GM18519 (cell line): ENCODE measurements at regions not wholly inside any gene's neighbourhood (a gene's known extent, or its start where the extent isn't known, plus 50 kb on each side); places are given as distances from the start of the nearest gene placed in this dataset.
A peak's percentile ranks its signal among the peaks of the same experiment; 100 is the strongest.
"Not testable (repeated sequence)": the region's sequence is repeated elsewhere in the genome, so short reads cannot be mapped to it uniquely, and the experiment has no call there.

Experiments used
- ATAC-seq: cut with Tn5 transposase; IDR thresholded peaks from one replicate; pipeline ENCODE4 v1.9.1; 2021; ENCODE audit warnings: mild to moderate bottlenecking, moderate library complexity; ENCODE audit not compliant: unreplicated experiment, low FRiP score

DNA sequence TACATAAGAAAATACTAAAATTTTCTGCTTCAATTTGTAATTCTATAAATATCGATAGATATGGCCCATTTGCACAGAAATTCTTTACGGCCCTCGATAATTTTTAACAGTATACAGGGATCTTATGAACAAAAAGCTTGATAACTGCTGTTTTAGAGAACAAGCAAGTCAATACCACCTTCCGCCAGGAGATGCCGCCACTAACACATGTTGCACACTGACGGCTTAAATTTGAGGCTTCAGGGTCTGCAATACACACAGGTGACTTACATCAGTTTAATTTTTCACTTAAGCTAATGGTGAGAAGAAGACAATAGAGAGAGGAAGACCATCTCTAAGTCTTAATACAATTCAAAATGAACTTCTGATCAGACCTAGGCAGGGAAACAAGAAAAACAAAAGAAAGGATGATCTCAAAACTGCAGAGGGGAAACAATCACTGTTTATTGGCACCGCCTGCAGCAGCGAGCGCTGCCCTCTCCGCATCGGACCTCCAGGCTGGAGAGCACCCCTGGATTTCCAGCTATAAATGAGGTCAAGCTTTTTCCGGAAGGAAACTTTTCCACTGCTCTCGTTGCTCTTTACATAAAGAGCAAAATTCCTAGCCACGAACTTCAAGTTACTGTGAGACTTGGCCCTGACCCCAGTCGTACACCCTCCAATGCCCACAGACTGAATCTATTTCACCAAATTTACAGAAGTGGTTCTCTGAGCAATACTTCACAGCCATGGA is 53.9 kb downstream of the OTOR start:
- ATAC-seq: peak; percentile 63

DNA sequence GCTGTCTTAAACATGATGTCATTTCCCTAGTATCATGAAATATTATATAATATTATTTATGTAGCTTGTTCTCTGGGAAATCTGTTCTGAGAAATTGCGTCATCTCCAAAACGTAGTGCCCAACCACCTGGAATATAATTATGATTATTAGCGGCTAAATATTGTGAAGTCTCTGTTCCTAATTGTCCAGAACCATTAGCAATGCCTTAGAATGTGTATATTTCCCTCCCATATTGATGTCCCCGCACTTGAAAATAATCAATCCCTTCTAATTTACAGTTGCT is 54.4 kb downstream of the OTOR start:
- ATAC-seq: no peak

DNA sequence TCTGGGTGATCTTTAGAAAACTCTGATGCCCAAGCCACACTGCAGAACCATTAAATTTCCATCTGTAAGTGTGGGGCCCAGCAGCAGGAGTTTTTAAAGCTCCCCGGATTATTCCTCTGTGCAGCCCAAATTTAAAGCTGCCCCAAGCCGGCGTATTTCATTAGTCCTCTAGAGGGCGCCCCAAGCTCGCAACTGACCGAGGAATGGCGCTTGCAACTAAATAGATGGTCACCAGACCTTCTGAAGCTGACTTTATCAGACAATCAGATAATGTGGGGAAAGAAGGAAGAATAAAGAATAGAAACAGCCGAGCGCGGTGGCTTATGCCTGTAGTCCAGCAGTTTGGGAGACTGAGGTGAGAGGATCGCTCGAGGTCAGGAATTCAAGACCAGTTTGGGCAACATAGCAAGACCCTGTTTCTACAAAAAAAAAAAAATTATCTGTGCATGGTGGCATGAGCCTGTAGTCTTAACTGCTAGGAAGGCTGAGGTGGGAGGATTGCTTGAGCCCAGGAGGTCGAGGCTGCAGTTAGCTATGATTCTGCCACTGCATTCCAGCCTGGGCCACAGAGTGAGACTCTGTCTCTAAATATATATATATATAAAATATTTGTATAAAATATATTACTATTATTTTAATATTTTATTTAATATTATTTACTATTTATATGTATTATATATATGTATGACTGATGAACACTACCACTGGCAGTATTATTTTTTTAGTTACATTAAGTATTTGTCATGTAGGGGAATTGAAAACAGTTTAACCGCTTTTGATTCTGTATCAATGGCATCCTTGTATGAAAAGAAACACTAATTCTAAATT is 56.0 kb downstream of the OTOR start:
- no peak for ATAC-seq

DNA sequence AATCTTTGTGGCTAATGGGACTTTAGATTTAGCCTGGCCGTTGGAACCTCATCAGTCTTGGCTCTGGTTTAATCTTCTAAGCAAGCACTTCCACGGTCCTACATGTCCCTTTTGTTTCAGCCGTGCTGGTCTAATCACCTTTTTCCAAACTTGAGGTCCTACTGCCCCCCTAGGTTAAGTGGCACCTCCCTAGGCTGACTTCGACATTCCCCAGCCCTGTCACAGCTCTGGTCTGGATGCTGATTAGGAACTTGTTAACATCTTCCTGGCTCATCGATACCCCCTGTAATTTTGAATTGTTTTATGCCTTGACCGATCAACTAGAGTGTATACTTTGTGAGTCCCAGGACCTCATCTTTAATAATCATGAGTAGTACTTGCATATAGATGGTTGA is 56.6 kb downstream of the OTOR start:
- ATAC-seq: no peak

DNA sequence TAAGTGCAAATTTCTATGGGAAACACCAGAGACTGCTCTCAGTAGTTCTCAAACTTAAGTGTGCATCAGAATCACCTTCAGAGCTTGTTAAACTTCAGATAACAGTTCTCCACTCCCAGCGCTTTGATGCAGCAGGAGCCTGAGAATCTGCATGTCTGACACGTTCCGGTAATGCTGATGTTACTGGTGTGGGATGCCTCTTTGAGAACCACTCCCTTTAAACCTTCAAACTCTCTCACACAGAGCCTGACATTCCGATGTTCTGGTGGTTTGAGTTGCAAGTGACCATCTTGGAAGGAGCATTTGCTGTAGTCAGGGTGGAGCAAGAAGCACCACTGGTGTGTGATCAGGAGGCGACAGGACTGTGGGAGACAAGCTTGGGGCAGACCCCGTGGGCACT is 57.9 kb downstream of the OTOR start:
- no peak for ATAC-seq

DNA sequence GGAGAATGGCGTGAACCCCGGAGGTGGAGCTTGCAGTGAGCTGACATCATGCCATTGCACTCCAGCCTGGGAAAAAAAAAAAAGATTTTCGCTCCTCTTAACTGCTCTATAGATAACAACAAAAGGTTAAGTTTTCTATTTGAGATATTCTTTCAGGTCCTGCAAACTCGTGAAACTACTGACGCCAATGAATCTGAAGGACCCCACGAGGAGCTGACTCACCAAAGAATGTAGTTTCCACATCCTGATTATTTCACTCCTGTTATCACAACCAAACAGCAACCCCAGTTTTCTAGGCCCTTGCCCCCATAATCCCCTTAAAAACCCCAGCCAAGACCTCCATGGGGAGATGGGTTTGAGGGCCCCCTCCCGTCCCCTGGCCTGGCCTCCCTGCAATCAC is 58.7 kb downstream of the OTOR start:
- no peak for ATAC-seq

DNA sequence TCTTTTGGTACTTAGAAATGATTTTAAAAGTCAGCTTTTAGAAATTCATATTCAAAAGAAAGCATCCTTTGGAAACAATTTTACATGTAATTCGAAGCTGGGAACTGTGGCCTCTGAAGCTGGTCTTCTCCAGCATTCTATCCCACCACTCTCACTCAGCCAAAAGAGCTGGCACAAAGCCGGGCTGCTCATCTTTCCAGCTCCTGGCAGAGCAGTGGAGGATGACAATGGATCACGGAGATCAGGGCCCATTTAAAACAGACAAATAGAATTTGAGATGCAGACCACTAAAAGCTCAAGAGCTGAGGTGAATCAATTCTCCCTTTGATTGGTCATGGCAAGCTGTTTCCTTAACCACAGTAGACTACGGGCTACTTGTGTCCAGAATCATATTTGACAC is 60.6 kb downstream of the OTOR start:
- ATAC-seq: no peak

DNA sequence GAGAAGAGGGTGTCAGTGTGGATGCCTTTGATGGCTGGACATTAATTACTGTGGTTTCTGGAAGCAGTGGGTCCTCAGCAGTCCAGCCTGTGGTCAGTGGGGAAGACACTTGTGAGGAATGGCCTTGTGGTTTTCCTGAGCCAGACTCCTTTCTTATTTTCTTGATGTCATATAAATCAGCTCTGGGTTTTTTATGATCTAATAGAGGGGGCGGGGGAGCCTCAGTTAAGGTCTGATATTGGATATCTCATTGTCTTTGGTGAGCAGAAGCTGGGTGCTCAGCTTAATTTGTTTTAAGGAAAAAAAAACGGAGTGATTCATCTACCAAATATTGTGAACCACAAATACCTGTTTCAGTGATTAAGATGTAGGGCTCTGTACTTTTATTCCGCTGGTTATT is 62.1 kb downstream of the OTOR start:
- ATAC-seq: no peak

DNA sequence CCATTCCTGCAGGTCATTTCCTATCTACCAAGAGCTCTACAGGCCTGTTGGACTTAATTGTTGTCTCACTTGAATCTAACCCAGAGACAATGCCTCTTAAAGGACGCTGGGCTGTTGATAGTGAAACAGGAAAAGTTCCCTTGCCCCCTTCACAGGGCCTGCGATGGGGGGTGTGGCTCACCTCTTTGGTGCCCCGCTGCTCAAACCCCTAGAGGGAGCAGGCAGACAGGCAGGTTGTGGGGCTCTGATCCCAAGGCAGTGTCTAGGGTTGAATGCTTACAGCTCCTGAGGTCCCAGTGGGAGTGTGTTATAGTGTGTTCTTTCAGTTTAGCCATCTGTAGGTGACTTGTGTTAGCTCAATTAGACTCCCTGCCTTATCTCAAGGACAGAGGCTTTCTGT is 68.0 kb downstream of the OTOR start:
- no peak for ATAC-seq

DNA sequence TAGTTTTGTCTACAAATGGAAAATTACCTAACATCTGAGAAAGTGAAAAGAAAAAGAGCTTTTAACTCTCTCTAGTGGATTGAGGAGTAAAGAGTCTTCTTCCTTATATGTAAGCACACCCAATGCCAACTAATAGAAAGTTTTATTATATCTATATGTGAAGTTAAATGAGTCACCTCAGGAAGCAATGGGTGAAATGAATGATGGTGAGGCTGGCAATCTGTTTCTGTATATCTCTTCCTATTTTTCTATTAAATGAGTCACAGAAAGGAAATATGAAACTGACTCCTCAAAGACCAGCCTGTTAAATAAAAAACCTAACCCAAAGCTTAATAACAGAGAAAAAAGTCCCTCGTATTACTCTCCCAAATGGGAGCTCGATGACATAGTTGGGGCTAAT is 71.3 kb downstream of the OTOR start:
- ATAC-seq: no peak

DNA sequence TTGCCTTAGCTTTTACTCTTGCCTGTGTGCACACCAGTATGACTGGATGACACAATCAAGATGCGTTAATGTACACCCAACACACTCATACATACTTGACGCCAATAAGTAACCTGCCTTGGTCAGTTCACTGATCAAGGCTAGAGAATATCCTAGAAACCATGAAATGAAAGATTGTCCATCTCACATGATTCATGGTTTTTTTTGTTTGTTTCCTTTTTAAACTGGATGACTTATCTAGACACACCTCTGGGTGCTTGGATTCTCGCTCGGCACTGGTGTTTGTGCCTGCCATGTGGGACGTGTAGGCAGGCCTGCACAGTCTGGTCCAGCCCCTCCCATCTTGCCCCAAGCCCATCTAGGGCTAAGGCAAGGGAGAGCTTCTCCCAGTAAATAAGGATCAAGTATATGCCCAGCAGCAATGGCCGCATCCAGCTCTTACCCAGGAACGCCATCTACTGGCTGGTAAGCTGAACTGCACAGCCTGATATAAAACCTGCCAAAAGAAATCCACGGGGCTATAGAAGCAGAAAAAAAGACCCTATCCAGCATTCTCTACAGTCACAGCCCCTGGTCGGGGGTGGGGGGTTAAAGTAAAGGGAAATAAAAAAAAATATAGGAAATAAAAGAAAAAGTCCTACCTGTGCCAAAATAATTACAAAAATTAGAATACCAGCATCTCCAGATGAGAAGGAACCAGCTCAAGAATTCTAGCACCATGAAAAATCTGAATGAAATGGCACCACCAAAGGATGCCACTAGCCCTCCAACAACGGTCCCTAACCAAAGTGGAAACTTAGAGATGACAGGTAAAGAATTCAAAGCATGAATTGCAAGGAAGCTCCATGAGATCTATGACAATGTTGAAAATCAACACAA is 73.3 kb downstream of the OTOR start:
- ATAC-seq: peak; percentile 62

DNA sequence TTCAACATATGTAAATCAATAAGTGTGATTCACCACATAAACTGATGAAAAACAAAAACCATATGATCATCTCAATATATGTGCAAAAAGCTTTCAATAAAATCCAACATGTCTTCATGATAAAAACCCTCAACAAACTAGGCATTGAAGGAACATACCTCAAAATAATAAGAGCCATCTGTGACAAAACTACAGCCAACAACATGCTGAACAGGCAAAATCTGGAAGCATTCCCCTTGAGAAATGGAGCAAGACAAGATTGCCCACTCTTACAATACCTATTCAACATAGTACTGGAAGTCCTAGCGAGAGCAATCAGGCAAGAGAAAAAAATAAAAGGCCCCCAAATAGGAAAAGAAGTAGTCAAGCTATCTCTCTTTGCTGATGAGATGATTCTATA is 76.5 kb downstream of the OTOR start:
- ATAC-seq: no peak

DNA sequence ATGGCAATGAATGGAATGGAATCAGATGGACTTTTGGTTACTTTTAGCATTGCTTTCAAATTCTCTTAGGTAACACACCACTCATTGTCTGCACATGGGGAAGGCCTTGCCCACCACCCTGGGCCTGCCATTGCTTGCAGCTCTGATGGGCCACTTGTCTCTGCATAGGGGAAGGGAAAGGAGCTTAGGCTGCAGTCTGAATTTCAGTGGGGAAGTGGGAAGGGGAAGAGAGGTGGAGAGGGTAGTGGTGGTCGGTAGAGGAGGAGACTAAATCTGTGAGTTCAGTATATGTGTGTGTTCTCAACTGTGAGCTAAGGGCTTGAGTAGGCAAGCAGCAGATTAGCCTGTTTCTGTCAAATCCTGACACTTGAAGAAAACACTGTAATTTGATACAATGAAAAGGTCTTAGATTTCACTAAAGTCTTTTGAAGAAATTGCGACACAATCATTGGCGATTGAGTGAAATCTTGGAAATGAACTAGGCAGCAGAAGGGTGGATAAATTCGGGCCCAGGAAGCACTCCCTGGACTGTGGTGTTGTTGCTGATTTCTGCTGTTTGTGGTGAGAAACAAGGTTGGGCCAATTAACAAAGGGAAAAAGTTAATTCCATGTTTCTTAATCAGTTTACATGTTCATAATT is 80.6 kb downstream of the OTOR start:
- no peak for ATAC-seq

DNA sequence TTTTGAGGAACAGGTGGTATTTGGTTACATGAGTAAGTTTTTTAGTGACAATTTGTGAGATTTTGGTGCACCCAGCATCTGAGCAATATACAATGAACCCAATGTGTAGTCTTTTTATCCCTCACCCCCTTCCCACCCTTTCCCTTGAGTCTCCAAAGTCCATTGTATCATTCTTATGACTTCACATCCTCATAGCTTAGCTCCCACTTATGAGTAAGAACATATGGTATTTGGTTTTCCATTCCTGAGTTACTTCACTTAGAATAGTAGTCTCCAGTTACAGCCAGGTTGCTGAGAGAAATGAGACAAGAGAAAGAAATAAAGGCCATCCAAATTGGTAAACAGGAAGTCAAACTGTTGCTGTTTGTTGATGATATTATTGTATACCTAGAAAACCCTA is 87.5 kb downstream of the OTOR start:
- ATAC-seq: not testable (repeated sequence)

DNA sequence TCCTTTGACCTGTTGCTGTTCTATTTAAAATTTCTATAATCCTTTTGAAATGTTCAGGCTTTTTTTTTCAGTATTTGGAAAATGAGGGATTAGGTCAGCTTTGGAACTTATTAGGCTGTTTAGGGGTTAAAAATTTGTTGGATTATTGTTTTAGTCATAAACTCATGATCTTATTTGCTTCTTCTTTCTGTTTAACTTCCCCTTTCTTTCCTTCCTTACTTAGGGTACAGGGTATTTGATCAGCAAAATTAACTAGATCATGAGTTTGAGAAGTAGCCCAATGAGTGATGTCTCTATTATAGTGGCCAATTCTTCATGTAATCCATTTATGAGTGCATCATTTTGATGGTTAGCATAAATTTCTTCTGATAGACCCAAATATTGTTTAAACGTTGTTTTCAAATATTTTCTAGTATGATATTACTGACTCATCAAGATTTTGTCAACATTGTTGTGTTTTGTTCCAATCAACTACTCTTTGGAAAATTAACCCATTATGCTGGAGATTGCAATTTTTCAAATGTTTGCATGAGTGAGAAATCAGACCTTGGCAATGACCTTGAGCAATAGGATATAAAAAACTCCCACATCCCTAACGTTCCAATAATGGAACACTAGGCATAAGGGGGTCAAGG is 94.4 kb downstream of the OTOR start:
- no peak for ATAC-seq

DNA sequence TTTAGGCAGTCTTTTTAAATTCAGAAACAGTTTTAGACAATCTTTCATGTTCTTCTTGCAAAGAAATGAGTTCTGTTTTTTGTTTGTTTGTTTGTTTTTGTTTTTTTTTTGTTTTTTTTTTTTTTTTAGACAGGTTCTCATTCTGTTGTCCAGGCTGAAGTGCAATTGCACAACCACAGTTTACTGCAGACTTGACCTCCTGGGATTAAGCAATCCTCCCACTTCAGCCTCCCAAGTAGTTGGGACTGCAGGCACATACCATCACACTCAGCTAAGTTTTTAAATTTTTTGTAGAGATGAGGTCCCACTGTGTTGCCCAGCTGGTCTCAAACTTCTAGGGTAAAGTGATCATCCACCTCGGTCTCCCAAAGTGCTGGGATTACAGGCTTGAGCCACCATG is 96.2 kb downstream of the OTOR start:
- ATAC-seq: no peak

DNA sequence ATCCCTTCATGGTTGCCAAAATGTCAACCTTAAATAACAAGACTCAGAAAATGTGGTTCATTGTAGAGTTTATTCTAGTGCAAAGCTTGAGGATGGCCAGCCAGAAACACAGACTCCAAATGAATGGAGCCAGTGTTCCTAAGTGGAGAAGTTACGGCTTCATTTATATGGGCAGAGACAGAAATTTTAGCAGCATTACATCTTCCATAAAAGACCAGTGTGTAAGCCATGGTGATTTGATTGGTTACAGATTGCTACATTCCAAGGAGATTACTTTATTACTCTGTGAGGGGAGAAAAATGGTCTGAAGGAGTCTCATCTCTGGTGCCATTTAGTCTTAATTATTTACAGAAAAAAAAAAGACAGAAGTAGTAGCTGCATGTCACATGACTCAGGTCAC is 97.8 kb downstream of the OTOR start:
- ATAC-seq: no peak

DNA sequence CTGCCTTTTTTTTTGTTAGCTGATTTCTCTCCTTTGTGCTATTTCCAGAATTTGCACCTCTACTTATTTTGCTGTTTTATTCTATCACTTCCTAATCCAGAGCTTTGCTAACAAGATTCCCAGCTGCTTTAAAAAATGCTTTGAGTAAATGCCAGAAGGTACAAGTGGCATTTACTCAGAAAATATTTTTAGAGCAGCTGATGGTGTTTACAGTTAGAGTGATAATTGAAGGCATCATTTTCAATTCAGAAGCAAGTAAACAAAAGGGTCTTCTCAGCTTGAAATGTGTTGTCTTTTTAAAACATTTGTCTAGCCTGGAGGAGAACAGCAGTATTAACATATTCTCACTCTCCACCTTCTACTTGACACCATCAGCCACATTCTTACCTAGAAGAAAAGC is 99.9 kb downstream of the OTOR start:
- ATAC-seq: no peak

DNA sequence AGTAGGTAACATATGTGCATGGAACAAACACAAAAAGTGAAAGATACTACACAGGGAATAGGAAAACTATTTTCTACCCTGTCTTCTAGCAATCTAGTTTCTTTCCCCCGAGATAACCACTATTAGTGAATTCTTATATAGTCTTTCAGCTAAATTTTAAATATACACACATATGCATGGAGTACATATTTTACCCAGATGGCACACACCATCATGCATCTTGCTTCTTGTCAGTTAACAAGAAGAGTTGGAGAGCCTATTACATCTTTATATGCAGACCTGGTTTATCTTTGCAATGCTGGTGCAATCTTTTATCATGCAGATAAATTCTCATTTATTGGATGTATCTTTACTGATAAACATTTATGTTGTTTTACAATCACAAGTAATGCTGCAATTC is 100.4 kb downstream of the OTOR start:
- no peak for ATAC-seq

DNA sequence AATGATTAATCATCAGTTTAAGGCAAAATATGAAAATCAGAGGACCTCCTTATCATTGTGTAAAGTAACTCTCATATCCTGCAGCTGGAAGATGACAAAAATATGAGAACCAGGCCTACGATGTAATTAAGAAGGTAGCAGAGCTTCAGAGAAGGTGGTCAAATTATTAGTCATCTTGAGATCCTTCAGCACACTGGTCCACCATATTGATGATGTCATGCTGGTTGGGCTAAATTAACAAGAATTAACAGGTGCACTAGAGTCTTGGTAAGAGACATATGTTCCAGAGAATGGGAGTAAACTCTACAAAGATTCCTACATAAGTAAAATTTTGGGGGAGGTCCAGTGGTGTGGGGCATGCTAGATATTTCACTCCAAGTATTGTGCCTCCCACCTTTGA is 112.8 kb downstream of the OTOR start:
- ATAC-seq: no peak

DNA sequence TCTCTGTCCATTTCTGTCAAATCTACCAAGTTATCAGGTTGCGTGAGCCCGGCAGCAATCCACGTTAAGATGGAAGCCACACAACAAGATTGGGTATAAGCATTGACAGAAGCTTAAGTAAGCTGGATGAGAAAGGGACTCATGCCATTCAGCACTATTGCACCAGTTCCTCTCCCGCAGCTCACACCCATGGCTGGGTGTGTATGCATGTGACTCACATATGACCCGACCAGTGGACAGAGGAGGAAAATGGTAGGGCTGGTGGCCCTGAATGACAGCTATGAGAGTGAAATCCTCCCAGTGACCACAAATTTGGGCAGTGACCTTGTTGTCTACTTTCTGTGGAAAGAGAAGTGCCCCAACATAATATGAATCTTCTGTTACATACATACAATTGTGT is 113.5 kb downstream of the OTOR start:
- no peak for ATAC-seq
